OCI-LY7 (cell line): ENCODE measurements at regions not wholly inside any gene's neighbourhood (a gene's known extent, or its start where the extent isn't known, plus 50 kb on each side); places are given as distances from the start of the nearest gene placed in this dataset.

Experiments used
- BruUV-seq: library from RNA; stranded (reverse); fragments of 400-500 nt; replicated peaks from 2 replicates; lab custom pipeline; 2021; lab: Mats Ljungman, UMichigan
- CTCF ChIA-PET: fragments of 300-600 bp; sonication (Branson Sonifier 250); formaldehyde crosslinking; loops from one replicate; lab custom pipeline; 2022; ENCODE audit warnings: antibody characterized with exemption; ENCODE audit not compliant: unreplicated experiment; lab: Charles Lee
- POLR2A ChIA-PET: fragments of 300-600 bp; sonication (Branson Sonifier 250); formaldehyde crosslinking; loops from one replicate; lab custom pipeline; 2022; ENCODE audit warnings: antibody characterized with exemption; lab: Charles Lee
- DNase-seq: peaks from one replicate; pipeline ENCODE4 v3.0.0-alpha.2; 2015; ENCODE audit warnings: low spot score
- H2AFZ ChIP-seq: fragments of 200-600 bp; sonication (generic), shearing (Covaris generic); 2 replicates; pipeline ENCODE4 v1.6.1; 2014; ENCODE audit warnings: mild to moderate bottlenecking, antibody characterized with exemption, low read length, moderate library complexity
- H3K27ac ChIP-seq: fragments of 200-600 bp; sonication (generic); 2 replicates; pipeline ENCODE4 v1.5.1; 2014; ENCODE audit warnings: mixed run types, low read depth, mild to moderate bottlenecking, moderate library complexity, low read length, inconsistent platforms; ENCODE audit not compliant: poor library complexity, severe bottlenecking
- H3K36me3 ChIP-seq: fragments of 200-600 bp; sonication (generic); 2 replicates; pipeline ENCODE4 v1.6.1; 2014; ENCODE audit warnings: mild to moderate bottlenecking, antibody characterized with exemption, low read length, moderate library complexity, mixed read lengths; ENCODE audit not compliant: insufficient read depth
- H3K4me1 ChIP-seq: fragments of 200-600 bp; sonication (generic); 2 replicates; pipeline ENCODE4 v1.5.1; 2014; ENCODE audit warnings: mild to moderate bottlenecking, low read length; ENCODE audit not compliant: insufficient read depth, poor library complexity, severe bottlenecking
- H3K4me2 ChIP-seq: fragments of 200-600 bp; sonication (generic); 2 replicates; pipeline ENCODE4 v1.6.1; 2014; ENCODE audit warnings: mild to moderate bottlenecking, low read length
- H3K4me3 ChIP-seq: fragments of 200-600 bp; sonication (generic); 2 replicates; pipeline ENCODE4 v1.5.1; 2014; ENCODE audit warnings: mild to moderate bottlenecking, low read depth, low read length; ENCODE audit not compliant: poor library complexity, severe bottlenecking
- H3K79me2 ChIP-seq: fragments of 200-600 bp; sonication (generic); 2 replicates; pipeline ENCODE4 v1.6.1; 2016; ENCODE audit warnings: low read depth, mild to moderate bottlenecking, low read length, moderate library complexity, mixed read lengths; ENCODE audit not compliant: insufficient read depth
- H3K9me2 ChIP-seq: fragments of 200-600 bp; sonication (generic); 2 replicates; pipeline ENCODE4 v1.6.1; 2016; ENCODE audit warnings: mild to moderate bottlenecking, low read length, mixed read lengths; ENCODE audit not compliant: insufficient read depth
- H3K9me3 ChIP-seq: fragments of 200-600 bp; sonication (generic); 2 replicates; pipeline ENCODE4 v1.6.1; 2014; ENCODE audit warnings: mild to moderate bottlenecking, mixed run types, low read length, mixed read lengths
- H4K20me1 ChIP-seq: fragments of 200-600 bp; sonication (generic); 2 replicates; pipeline ENCODE4 v1.6.1; 2014; ENCODE audit warnings: mild to moderate bottlenecking, antibody characterized with exemption, low read length, moderate library complexity, mixed read lengths; ENCODE audit not compliant: insufficient read depth
- CTCF ChIP-seq: fragments of 200-600 bp; sonication (generic); conservative IDR thresholded peaks from 2 replicates; pipeline ENCODE4 v1.5.1; 2014; ENCODE audit warnings: mild to moderate bottlenecking, antibody characterized with exemption, low read length, moderate library complexity, mixed read lengths
- EZH2phosphoT487 ChIP-seq: fragments of 200-600 bp; sonication (generic); IDR thresholded peaks from 2 replicates; pipeline ENCODE4 v1.6.1; 2018; ENCODE audit warnings: low read depth, borderline replicate concordance, mild to moderate bottlenecking, mixed run types, antibody characterized with exemption, low read length, moderate library complexity, mixed read lengths
- intact Hi-C: fragments of 100-400 bp; cut with micrococcal nuclease; formaldehyde crosslinking; loops from one replicate; pipeline ENCODE4 v1.10.0; 2022; ENCODE audit not compliant: unreplicated experiment

- POLR2A ChIA-PET = no interaction called here
- CTCF ChIA-PET = no interaction called here
- H3K36me3 ChIP-seq = no peaks in the 10 kb centered on the region
- no peak for DNase-seq
- intact Hi-C loops = no loop called here
- H3K4me3 ChIP-seq = no peak overlapping the region
- H4K20me1 ChIP-seq = no peaks in the 10 kb centered on the region
- no peak overlapping the region for H3K27ac ChIP-seq
- H2AFZ ChIP-seq = no peak overlapping the region
- H3K4me1 ChIP-seq = no peaks in the 10 kb centered on the region
- H3K9me3 ChIP-seq = no peaks in the 10 kb centered on the region
- no peak overlapping the region for H3K4me2 ChIP-seq
- no peaks in the 10 kb centered on the region for H3K79me2 ChIP-seq
- H3K9me2 ChIP-seq = no peaks in the 10 kb centered on the region
- no TSS peak for BruUV-seq
- no peak for TF ChIP-seq EZH2phosphoT487
- TF ChIP-seq CTCF = no peak
Measured at GRCh38 chr20:50252701-50253100, 62.1 kb downstream of the CEBPB start.

GRCh38 chr20:50253101-50253500 lies 62.5 kb downstream of the CEBPB start:
- H3K9me2 ChIP-seq = no peaks in the 10 kb centered on the region
- ChIA-PET CTCF (no interaction called here), POLR2A (no interaction called here)
- no TSS peak for BruUV-seq
- intact Hi-C loops = no loop called here
- H4K20me1 ChIP-seq = no peaks in the 10 kb centered on the region
- no peak overlapping the region for H3K4me3 ChIP-seq
- no peak for TF ChIP-seq EZH2phosphoT487
- no peak for TF ChIP-seq CTCF
- no peaks in the 10 kb centered on the region for H3K9me3 ChIP-seq
- H3K4me2 ChIP-seq = no peak overlapping the region
- H3K27ac ChIP-seq = no peak overlapping the region
- no peaks in the 10 kb centered on the region for H3K36me3 ChIP-seq
- no peaks in the 10 kb centered on the region for H3K4me1 ChIP-seq
- H3K79me2 ChIP-seq = no peaks in the 10 kb centered on the region
- no peak overlapping the region for H2AFZ ChIP-seq
- no peak for DNase-seq

GRCh38 chr20:50254466-50255079 lies 63.9 kb downstream of the CEBPB start:
- H4K20me1 ChIP-seq = no peaks in the 10 kb centered on the region
- H3K27ac ChIP-seq = no peak overlapping the region
- H3K4me3 ChIP-seq = no peak overlapping the region
- H3K9me3 ChIP-seq = no peaks in the 10 kb centered on the region
- no peaks in the 10 kb centered on the region for H3K36me3 ChIP-seq
- TF ChIP-seq CTCF (no peak), EZH2phosphoT487 (no peak)
- no TSS peak for BruUV-seq
- no peaks in the 10 kb centered on the region for H3K4me1 ChIP-seq
- no peaks in the 10 kb centered on the region for H3K9me2 ChIP-seq
- no peaks in the 10 kb centered on the region for H3K79me2 ChIP-seq
- ChIA-PET CTCF (no interaction called here), POLR2A (no interaction called here)
- H3K4me2 ChIP-seq = no peak overlapping the region
- no peak overlapping the region for H2AFZ ChIP-seq
- DNase-seq = no peak
- intact Hi-C loops = no loop called here
